IPS-18a (cell line): ENCODE measurements at regions not wholly inside any gene's neighbourhood (a gene's known extent, or its start where the extent isn't known, plus 50 kb on each side); places are given as distances from the start of the nearest gene placed in this dataset.
"Not testable (repeated sequence)": the region's sequence is repeated elsewhere in the genome, so short reads cannot be mapped to it uniquely, and the experiment has no call there.

Experiments used
- H3K27ac ChIP-seq: one replicate; pipeline ENCODE4 v1.5.1; 2013; ENCODE audit warnings: low read length
- H3K27me3 ChIP-seq: one replicate; pipeline ENCODE4 v1.6.1; 2013; ENCODE audit warnings: mild to moderate bottlenecking, low read length; ENCODE audit not compliant: control insufficient read depth, insufficient read depth
- H3K36me3 ChIP-seq: one replicate; pipeline ENCODE4 v1.6.1; 2013; ENCODE audit warnings: low read depth, low read length; ENCODE audit not compliant: control insufficient read depth
- H3K4me1 ChIP-seq: one replicate; pipeline ENCODE4 v1.6.1; 2013; ENCODE audit warnings: low read depth, low read length; ENCODE audit not compliant: control insufficient read depth
- H3K4me3 ChIP-seq: one replicate; pipeline ENCODE4 v1.5.1; 2013; ENCODE audit warnings: low read length
- H3K9ac ChIP-seq: one replicate; pipeline ENCODE4 v1.6.1; 2013; ENCODE audit warnings: mild to moderate bottlenecking, low read length, moderate library complexity
- H3K9me3 ChIP-seq: one replicate; pipeline ENCODE4 v1.6.1; 2013; ENCODE audit warnings: low read depth, low read length; ENCODE audit not compliant: control insufficient read depth

DNA sequence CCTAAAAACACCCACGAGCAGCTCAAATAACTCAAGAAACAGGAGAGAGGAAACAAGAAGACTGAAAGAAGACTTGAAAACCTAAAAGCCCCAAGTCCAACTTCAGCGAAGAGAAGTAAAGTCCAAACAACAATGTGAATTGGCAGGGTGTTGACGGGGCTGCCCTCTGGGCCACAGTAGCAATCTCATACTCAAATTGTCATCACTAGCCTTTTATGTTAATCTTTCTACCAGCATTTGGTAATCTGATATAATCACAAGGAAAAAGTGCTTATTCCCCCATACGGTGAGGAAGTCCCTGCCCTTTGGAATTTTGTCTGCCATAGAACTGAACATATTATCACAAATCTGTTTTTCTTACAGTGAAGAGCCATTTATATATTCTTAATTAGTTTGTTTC lies 51.5 kb upstream of the IFNE start:
- Histone ChIP-seq H3K27me3 (no peaks in the 10 kb centered on the region), H3K4me1 (no peaks in the 10 kb centered on the region), H3K27ac (no peak overlapping the region), H3K9me3 (no peaks in the 10 kb centered on the region), H3K36me3 (no peaks in the 10 kb centered on the region), H3K4me3 (no peak overlapping the region), H3K9ac (no peak overlapping the region)

GRCh38 chr9:21535396-21535795 lies 53.3 kb upstream of the IFNE start:
- no peaks in the 10 kb centered on the region for H3K36me3 ChIP-seq
- no peak overlapping the region for H3K27ac ChIP-seq
- no peaks in the 10 kb centered on the region for H3K4me1 ChIP-seq
- H3K27me3 ChIP-seq = no peaks in the 10 kb centered on the region
- no peak overlapping the region for H3K9ac ChIP-seq
- H3K4me3 ChIP-seq = no peak overlapping the region
- no peaks in the 10 kb centered on the region for H3K9me3 ChIP-seq

GRCh38 chr9:21542787-21543186 lies 60.7 kb upstream of the IFNE start:
- H3K27ac ChIP-seq = no peak overlapping the region
- H3K4me1 ChIP-seq = peaks cover 11% of the 10 kb centered on the region
- no peaks in the 10 kb centered on the region for H3K27me3 ChIP-seq
- no peak overlapping the region for H3K9ac ChIP-seq
- H3K36me3 ChIP-seq = no peaks in the 10 kb centered on the region
- no peaks in the 10 kb centered on the region for H3K9me3 ChIP-seq
- no peak overlapping the region for H3K4me3 ChIP-seq

- H3K36me3 ChIP-seq = no peaks in the 10 kb centered on the region
- H3K27me3 ChIP-seq = no peaks in the 10 kb centered on the region
- H3K9me3 ChIP-seq = no peaks in the 10 kb centered on the region
- no peak overlapping the region for H3K27ac ChIP-seq
- H3K4me1 ChIP-seq = peaks cover 11% of the 10 kb centered on the region
- H3K9ac ChIP-seq = no peak overlapping the region
- no peak overlapping the region for H3K4me3 ChIP-seq
These were observed 61.1 kb upstream of the IFNE start for GRCh38 chr9:21543187-21543586.

DNA sequence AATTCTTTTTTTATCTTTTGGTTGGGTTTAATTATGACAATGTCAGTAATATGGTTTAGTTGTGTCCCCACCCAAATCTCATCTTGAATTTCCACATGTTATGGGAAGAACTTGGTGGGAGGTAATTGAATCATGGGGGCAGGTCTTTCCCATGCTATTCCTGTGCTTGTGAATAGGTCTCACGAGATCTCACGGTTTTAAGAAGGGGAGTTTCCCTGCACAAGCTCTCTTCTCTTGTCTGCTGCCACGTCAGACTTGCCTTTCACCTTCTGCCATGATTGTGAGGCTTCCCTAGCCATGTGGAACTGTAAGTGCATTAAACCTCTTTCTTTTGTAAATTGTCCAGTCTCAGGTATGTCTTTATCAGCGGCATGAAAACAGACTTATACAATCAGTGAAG lies 61.7 kb upstream of the IFNE start:
- not testable (repeated sequence) for H3K9ac ChIP-seq, H3K27ac ChIP-seq
- H3K4me1 ChIP-seq = peaks cover 11% of the 10 kb centered on the region

DNA sequence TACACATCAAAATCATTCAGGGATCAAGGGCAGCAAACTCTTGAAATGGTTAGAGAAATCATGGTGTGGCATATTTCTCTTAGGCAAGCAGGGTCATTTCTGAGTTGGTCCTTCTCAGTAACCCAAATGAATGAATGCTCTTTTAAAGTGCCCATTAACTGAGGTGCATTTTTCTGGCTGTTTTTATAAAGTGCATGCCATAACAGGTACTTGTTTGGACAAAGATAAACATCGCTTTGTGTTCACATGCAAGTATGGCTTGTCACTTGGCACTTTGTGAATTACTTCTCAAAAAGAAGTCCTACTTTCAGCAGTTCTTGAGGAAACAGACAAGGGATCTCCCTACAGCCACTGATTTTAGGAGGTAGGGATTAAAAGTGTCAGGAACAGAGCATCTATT lies 64.8 kb upstream of the IFNE start:
- no peaks in the 10 kb centered on the region for H3K36me3 ChIP-seq
- no peak overlapping the region for H3K4me3 ChIP-seq
- peaks cover 12% of the 10 kb centered on the region for H3K4me1 ChIP-seq
- H3K27me3 ChIP-seq = no peaks in the 10 kb centered on the region
- H3K27ac ChIP-seq = no peak overlapping the region
- H3K9ac ChIP-seq = no peak overlapping the region
- no peaks in the 10 kb centered on the region for H3K9me3 ChIP-seq

More for the DNA sequence above, 61.7 kb upstream of the IFNE start:
- H3K9me3 ChIP-seq, H3K4me3 ChIP-seq, H3K27me3 ChIP-seq, H3K36me3 ChIP-seq: not testable (repeated sequence)

- Histone ChIP-seq H3K9me3 (no peaks in the 10 kb centered on the region), H3K4me1 (peaks cover 9% of the 10 kb centered on the region), H3K36me3 (no peaks in the 10 kb centered on the region), H3K9ac (no peak overlapping the region), H3K27ac (no peak overlapping the region), H3K4me3 (no peak overlapping the region), H3K27me3 (no peaks in the 10 kb centered on the region)
These were observed 67.2 kb upstream of the IFNE start for GRCh38 chr9:21549251-21549765.

GRCh38 chr9:21549890-21550289 lies 67.8 kb upstream of the IFNE start:
- Histone ChIP-seq H3K4me1 (peaks cover 9% of the 10 kb centered on the region), H3K9me3 (no peaks in the 10 kb centered on the region), H3K4me3 (no peak overlapping the region), H3K27ac (no peak overlapping the region), H3K27me3 (no peaks in the 10 kb centered on the region), H3K9ac (no peak overlapping the region), H3K36me3 (no peaks in the 10 kb centered on the region)

GRCh38 chr9:21550392-21550791 lies 68.3 kb upstream of the IFNE start:
- Histone ChIP-seq H3K9me3 (no peaks in the 10 kb centered on the region), H3K27me3 (no peaks in the 10 kb centered on the region), H3K4me3 (no peak overlapping the region), H3K9ac (no peak overlapping the region), H3K4me1 (peaks cover 9% of the 10 kb centered on the region), H3K36me3 (no peaks in the 10 kb centered on the region), H3K27ac (no peak overlapping the region)

DNA sequence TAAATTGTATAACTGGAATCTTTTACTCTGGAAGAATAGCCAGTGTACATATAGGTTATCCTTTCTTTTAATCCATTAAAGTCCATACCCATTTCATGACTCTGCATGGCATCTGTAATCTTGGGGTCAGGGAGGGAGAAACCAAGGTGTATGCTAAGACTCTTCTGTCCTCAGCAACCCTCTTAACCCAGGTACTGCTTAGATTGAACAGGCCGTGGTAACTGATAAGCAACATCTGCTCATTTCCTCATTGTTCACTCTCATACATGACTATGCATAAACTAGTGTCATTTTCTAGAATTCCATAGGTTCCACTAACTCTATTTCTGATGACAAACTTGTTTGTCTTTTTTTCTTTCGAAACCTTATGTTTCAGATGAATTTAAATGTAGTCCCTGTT lies 69.3 kb upstream of the IFNE start:
- H3K4me1 ChIP-seq = peaks cover 12% of the 10 kb centered on the region
- no peaks in the 10 kb centered on the region for H3K27me3 ChIP-seq
- H3K4me3 ChIP-seq = no peak overlapping the region
- no peak overlapping the region for H3K27ac ChIP-seq
- no peaks in the 10 kb centered on the region for H3K36me3 ChIP-seq
- H3K9ac ChIP-seq = no peak overlapping the region
- no peaks in the 10 kb centered on the region for H3K9me3 ChIP-seq

DNA sequence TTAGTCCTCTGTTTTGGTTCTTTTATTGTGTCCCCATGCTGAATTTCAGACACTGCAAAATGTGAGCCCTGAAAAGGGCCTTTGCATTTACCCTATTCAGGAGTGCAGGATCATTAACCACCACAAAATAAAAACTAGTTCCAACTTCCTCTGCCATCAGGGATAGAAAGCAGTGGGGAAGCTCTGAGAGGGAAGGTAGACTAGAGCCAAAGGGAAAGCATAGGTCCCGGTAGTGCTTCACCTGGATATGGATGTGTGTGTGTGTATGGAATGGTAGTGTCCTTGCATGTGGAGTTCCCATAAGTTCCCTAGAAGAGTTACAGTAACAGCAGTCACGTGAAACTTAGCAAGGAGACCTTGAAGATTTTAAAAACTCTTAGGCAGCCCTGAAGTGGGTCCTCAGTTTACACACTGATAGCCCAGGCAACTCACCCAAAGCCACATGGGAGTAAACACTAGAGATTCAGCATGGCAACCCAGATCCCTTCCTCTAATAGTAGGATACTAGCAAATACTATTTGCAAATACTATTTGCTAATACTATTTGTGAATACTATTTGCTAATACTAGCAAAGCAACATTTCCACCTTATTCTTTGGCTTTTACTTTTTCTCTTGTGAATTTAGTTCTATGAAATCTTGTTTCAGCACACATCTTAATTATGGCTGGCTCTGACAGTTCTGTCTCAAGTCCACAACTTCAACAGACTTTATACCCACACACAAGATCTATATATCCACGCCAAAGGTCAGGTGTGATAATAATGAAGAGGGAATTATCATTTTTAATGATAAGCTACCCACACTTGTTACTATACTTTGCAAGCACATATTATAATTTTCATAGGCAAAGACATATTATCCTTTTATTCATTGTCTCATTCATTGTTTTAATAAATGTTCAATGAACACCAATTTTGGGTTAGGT lies 70.4 kb upstream of the IFNE start:
- no peaks in the 10 kb centered on the region for H3K36me3 ChIP-seq
- peaks cover 12% of the 10 kb centered on the region for H3K4me1 ChIP-seq

DNA sequence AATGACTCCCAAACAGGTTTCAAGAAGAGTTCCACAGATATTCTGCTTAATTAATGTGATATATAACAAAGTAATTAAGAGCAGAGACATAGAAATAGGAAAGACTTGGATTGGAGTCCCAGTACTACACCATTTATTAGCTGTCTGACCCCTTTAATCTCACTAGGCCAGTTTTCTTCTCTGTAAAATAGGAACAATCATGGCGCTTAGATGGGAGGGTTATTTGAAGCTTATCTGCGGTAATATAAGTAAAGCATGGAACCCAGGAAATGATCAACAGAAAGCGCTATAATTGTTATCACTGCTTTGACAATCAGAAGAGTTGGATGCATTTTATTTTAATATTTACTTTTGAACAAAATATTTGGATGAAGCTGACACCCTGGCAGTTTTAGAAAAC lies 71.3 kb upstream of the IFNE start:
- Histone ChIP-seq H3K36me3 (no peaks in the 10 kb centered on the region), H3K9ac (no peak overlapping the region), H3K27me3 (peaks cover 12% of the 10 kb centered on the region), H3K4me3 (no peak overlapping the region), H3K9me3 (no peaks in the 10 kb centered on the region), H3K4me1 (peaks cover 15% of the 10 kb centered on the region), H3K27ac (no peak overlapping the region)

More for the DNA sequence above, 70.4 kb upstream of the IFNE start:
- no peak overlapping the region for H3K4me3 ChIP-seq
- no peaks in the 10 kb centered on the region for H3K9me3 ChIP-seq
- H3K27me3 ChIP-seq = peaks cover 3% of the 10 kb centered on the region
- H3K27ac ChIP-seq = no peak overlapping the region
- H3K9ac ChIP-seq = no peak overlapping the region
